A549 (cell line): ENCODE measurements at regions not wholly inside any gene's neighbourhood (a gene's known extent, or its start where the extent isn't known, plus 50 kb on each side); places are given as distances from the start of the nearest gene placed in this dataset.

Experiments used
- ATAC-seq, 2 experiments: fragments of 200-7000 bp in 1 of 2; fragments of >200 bp in 1 of 2; cut with Nextera tagmentation in 1 of 2; cut with Tn5 transposase in 1 of 2; 3 replicates each; pipeline versions ENCODE4 v1.8.0 to v1.9.1; 2018 to 2020; ENCODE audit warnings: mild to moderate bottlenecking in 1 of 2, moderate library complexity in 1 of 2
- CTCF ChIA-PET: fragments of 300-600 bp; sonication (Branson Sonifier 250); formaldehyde crosslinking; extraction: SDS; loops from one replicate; lab custom pipeline; 2021; ENCODE audit warnings: antibody characterized with exemption, inconsistent platforms; lab: Yijun Ruan, JAX
- POLR2A ChIA-PET: fragments of 350-600 bp; formaldehyde crosslinking; extraction: SDS; loops from one replicate; lab custom pipeline; 2021; ENCODE audit warnings: antibody characterized with exemption, inconsistent platforms; lab: Yijun Ruan, JAX
- DNase-seq, 2 experiments: peaks; one replicate each; pipeline versions ENCODE4 v3.0.0 to v3.0.0-alpha.2; 2011 to 2016; ENCODE audit warnings: low read depth in 1 of 2, low spot score in 1 of 2
- FAIRE-seq: peaks from 2 replicates; lab custom pipeline; 2011; peaks lifted over from hg19 to GRCh38; lab: Jason Lieb, UNC
- H3K27ac ChIP-seq, 2 experiments: fragments of >200 bp; sonication (Bioruptor Twin); formaldehyde crosslinking; 3 replicates each; pipeline ENCODE4 v1.5.1; 2016 to 2017
- H3K4me1 ChIP-seq: fragments of >200 bp; sonication (Bioruptor Twin); formaldehyde crosslinking; 3 replicates; pipeline ENCODE4 v1.6.1; 2016
- H3K4me2 ChIP-seq: fragments of >200 bp; sonication (Bioruptor Twin); formaldehyde crosslinking; 3 replicates; pipeline ENCODE4 v1.6.1; 2016
- H3K4me3 ChIP-seq: fragments of >200 bp; sonication (Bioruptor Twin); formaldehyde crosslinking; 3 replicates; pipeline ENCODE4 v1.5.1; 2016
- H3K9me3 ChIP-seq: fragments of >200 bp; sonication (Bioruptor Twin); formaldehyde crosslinking; 3 replicates; pipeline ENCODE4 v1.6.1; 2016
- BCL3 ChIP-seq: fragments of >200 bp; sonication (Bioruptor Twin); formaldehyde crosslinking; IDR thresholded peaks from 3 replicates; pipeline ENCODE4 v1.6.1; 2016
- BHLHE40 ChIP-seq: IDR thresholded peaks from 2 replicates; pipeline ENCODE4 v1.6.1; 2012; ENCODE audit warnings: low read depth, low read length, inconsistent platforms
- CEBPB ChIP-seq, 2 experiments: fragments of >200 bp in 1 of 2; sonication (Bioruptor Twin) in 1 of 2; formaldehyde crosslinking in 1 of 2; IDR thresholded peaks; 2 replicates each; pipeline ENCODE4 v1.6.1; 2012 to 2016
- ELK1 ChIP-seq: fragments of 150-350 bp; IDR thresholded peaks from 2 replicates; pipeline ENCODE4 v1.6.1; 2014; ENCODE audit warnings: low read depth, mild to moderate bottlenecking, low read length
- EP300 ChIP-seq, 2 experiments: fragments of >200 bp; sonication (Bioruptor Twin); formaldehyde crosslinking; IDR thresholded peaks; 2 replicates in 1 of 2; 3 replicates in 1 of 2; pipeline ENCODE4 v1.6.1; 2016 to 2017
- FOXS1 ChIP-seq: fragments of 250-450 bp; sonication (Bioruptor Pico); IDR thresholded peaks from 2 replicates; pipeline ENCODE4 v1.5.0; 2020; ENCODE audit warnings: mild to moderate bottlenecking, moderate library complexity
- HES2 ChIP-seq: fragments of >200 bp; sonication (Bioruptor Twin); formaldehyde crosslinking; IDR thresholded peaks from 2 replicates; pipeline ENCODE4 v1.6.1; 2016
- KDM5A ChIP-seq: fragments of 200-600 bp; sonication (generic); IDR thresholded peaks from 2 replicates; pipeline ENCODE4 v1.6.1; 2016; ENCODE audit warnings: antibody characterized with exemption, mild to moderate bottlenecking
- MAFK ChIP-seq: fragments of 450-650 bp; IDR thresholded peaks from 2 replicates; pipeline ENCODE4 v1.6.1; 2014; ENCODE audit not compliant: partially characterized antibody
- NFE2L2 ChIP-seq: fragments of 150-350 bp; conservative IDR thresholded peaks from 2 replicates; pipeline ENCODE4 v1.6.1; 2014; ENCODE audit warnings: low read length
- NPAS2 ChIP-seq: fragments of 250-450 bp; sonication (Bioruptor Pico); IDR thresholded peaks from 2 replicates; pipeline ENCODE4 v1.8.0; 2022; ENCODE audit warnings: mild to moderate bottlenecking, moderate library complexity, borderline replicate concordance
- PBX3 ChIP-seq: IDR thresholded peaks from 2 replicates; pipeline ENCODE4 v1.6.1; 2012
- PHF8 ChIP-seq: fragments of 200-600 bp; sonication (generic); IDR thresholded peaks from 2 replicates; pipeline ENCODE4 v1.6.1; 2016; ENCODE audit warnings: low read depth, mild to moderate bottlenecking, antibody characterized with exemption, moderate library complexity, borderline replicate concordance
- POLR2AphosphoS2 ChIP-seq: conservative IDR thresholded peaks from 2 replicates; pipeline ENCODE4 v1.6.1; 2012; ENCODE audit warnings: low read length, improper control_type of control experiment, inconsistent platforms
- RARB ChIP-seq: fragments of 250-450 bp; sonication (Bioruptor Pico); IDR thresholded peaks from 2 replicates; pipeline ENCODE4 v1.8.0; 2021; ENCODE audit warnings: mild to moderate bottlenecking, moderate library complexity
- RCOR1 ChIP-seq: fragments of 150-350 bp; IDR thresholded peaks from 2 replicates; pipeline ENCODE4 v1.6.1; 2014; ENCODE audit warnings: antibody characterized with exemption, low read length, low read depth
- REST ChIP-seq: fragments of 200-600 bp; sonication (generic); IDR thresholded peaks from 2 replicates; pipeline ENCODE4 v1.6.1; 2016; ENCODE audit warnings: antibody characterized with exemption, mild to moderate bottlenecking, moderate library complexity
- RNF2 ChIP-seq: fragments of 200-600 bp; sonication (generic); IDR thresholded peaks from 2 replicates; pipeline ENCODE4 v1.6.1; 2016; ENCODE audit warnings: low read depth, mild to moderate bottlenecking, antibody characterized with exemption, moderate library complexity, borderline replicate concordance
- SMC3 ChIP-seq: fragments of >200 bp; sonication (Bioruptor Twin); formaldehyde crosslinking; IDR thresholded peaks from 3 replicates; pipeline ENCODE4 v1.6.1; 2018; ENCODE audit warnings: inconsistent platforms
- TFCP2L1 ChIP-seq: fragments of 250-450 bp; sonication (Bioruptor Pico); IDR thresholded peaks from 2 replicates; pipeline ENCODE4 v1.5.0; 2021; ENCODE audit warnings: mild to moderate bottlenecking
- TP53 ChIP-seq: fragments of 250-450 bp; sonication (Bioruptor Pico); IDR thresholded peaks from 2 replicates; pipeline ENCODE4 v1.5.0; 2021; ENCODE audit warnings: mild to moderate bottlenecking, moderate library complexity
- USF2 ChIP-seq: fragments of 450-650 bp; IDR thresholded peaks from 2 replicates; pipeline ENCODE4 v1.6.1; 2014; ENCODE audit warnings: antibody characterized with exemption
- ZC3H11A ChIP-seq: fragments of 450-650 bp; IDR thresholded peaks from 2 replicates; pipeline ENCODE4 v1.6.1; 2014; ENCODE audit warnings: antibody characterized with exemption, mild to moderate bottlenecking
- ZNF302 ChIP-seq: fragments of 250-450 bp; sonication (Bioruptor Pico); IDR thresholded peaks from 2 replicates; pipeline ENCODE4 v1.9.0; 2021; ENCODE audit warnings: inconsistent platforms, mild to moderate bottlenecking, moderate library complexity
- ZSCAN20 ChIP-seq: fragments of 250-450 bp; sonication (Bioruptor Pico); IDR thresholded peaks from 2 replicates; pipeline ENCODE4 v1.8.0; 2022; ENCODE audit warnings: mild to moderate bottlenecking, moderate library complexity
- WGBS: methylation state at CpG from one replicate; pipeline ENCODE4 v1.1.6; 2017; ENCODE audit errors: missing lambda C conversion rate; 5-methylcytosine and 5-hydroxymethylcytosine counted together

GRCh38 chr2:145161656-145162055, 641.7 kb upstream of the ZEB2 start:
- CTCF ChIA-PET = interaction anchor here (0.8 kb wide), 1 partner anchor 189 kb away, joined by 3 read pairs; no protein-coding TSS in a partner anchor

GRCh38 chr2:145160855-145161254, 640.9 kb upstream of the ZEB2 start:
- ATAC-seq = no peak
- ChIA-PET POLR2A (no interaction called here), CTCF (no interaction called here)
- no peaks in the 10 kb centered on the region for H3K9me3 ChIP-seq
- no peak overlapping the region for H3K4me2 ChIP-seq
- H3K4me1 ChIP-seq = peaks cover 27% of the 10 kb centered on the region
- WGBS = 78% methylated on average over 1 of the region's 1 CpG
- no peak overlapping the region for H3K27ac ChIP-seq
- H3K4me3 ChIP-seq = no peak overlapping the region
- TF ChIP-seq TFCP2L1 (CRISPR knock-in tag) = no peak
- TF ChIP-seq FOXS1 (CRISPR knock-in tag) = no peak
- no peak for TF ChIP-seq BHLHE40
- TF ChIP-seq HES2 = no peak
- TF ChIP-seq BCL3 = no peak
- DNase-seq = no peak
- FAIRE-seq = no peak

More at GRCh38 chr2:145161656-145162055, 641.7 kb upstream of the ZEB2 start:
- H3K9me3 ChIP-seq = no peaks in the 10 kb centered on the region
- no peak overlapping the region for H3K27ac ChIP-seq
- FAIRE-seq = no peak
- peaks cover 21% of the 10 kb centered on the region for H3K4me1 ChIP-seq
- TF ChIP-seq POLR2AphosphoS2 = no peak
- TF ChIP-seq TP53 (CRISPR knock-in tag) = no peak
- no peak for TF ChIP-seq PHF8
- no peak for TF ChIP-seq RCOR1
- TF ChIP-seq EP300 (IDR thresholded peaks at IDR 0.05) = no peak
- TF ChIP-seq FOXS1 (CRISPR knock-in tag) = no peak
- no peak for TF ChIP-seq TFCP2L1 (CRISPR knock-in tag)
- no peak for TF ChIP-seq PBX3
- no peak for TF ChIP-seq ZC3H11A
- TF ChIP-seq REST = no peak
- no peak for TF ChIP-seq ZNF302 (CRISPR knock-in tag)
- DNase-seq = no peak
- ATAC-seq = no peak
- POLR2A ChIA-PET = no interaction called here
- H3K4me2 ChIP-seq = no peak overlapping the region
- H3K4me3 ChIP-seq = no peak overlapping the region
- WGBS = 87% methylated on average over 2 of the region's 2 CpGs

- DNase-seq (no peak), ATAC-seq (no peak), FAIRE-seq (no peak)
- ChIA-PET CTCF (interaction anchor here (0.6 kb wide), 1 partner anchor 80 kb away, joined by 5 read pairs; no protein-coding TSS in a partner anchor), POLR2A (no interaction called here)
- H3K27ac ChIP-seq = no peak overlapping the region
- H3K4me3 ChIP-seq = no peak overlapping the region
- H3K4me1 ChIP-seq = peaks cover 27% of the 10 kb centered on the region
- no peak overlapping the region for H3K4me2 ChIP-seq
- 67% methylated on average over 2 of the region's 2 CpGs for WGBS
- no peaks in the 10 kb centered on the region for H3K9me3 ChIP-seq
- no peak for TF ChIP-seq RARB (CRISPR knock-in tag)
- TF ChIP-seq MAFK = no peak
- no peak for TF ChIP-seq ELK1
- no peak for TF ChIP-seq RNF2
- no peak for TF ChIP-seq KDM5A
- no peak for TF ChIP-seq ZSCAN20
- no peak for TF ChIP-seq PBX3
- no peak for TF ChIP-seq CEBPB (IDR thresholded peaks at IDR 0.05)
- TF ChIP-seq NFE2L2 = no peak
- TF ChIP-seq RCOR1 = no peak
- no peak for TF ChIP-seq SMC3
- TF ChIP-seq USF2 = no peak
- no peak for TF ChIP-seq PHF8
- TF ChIP-seq BHLHE40 = no peak
- no peak for TF ChIP-seq NPAS2 (CRISPR knock-in tag)
Observed at GRCh38 chr2:145159676-145160075, 639.8 kb upstream of the ZEB2 start.
